NCI-H510A treated with DMSO at 0.1 percent for 48 hours (cell line): ENCODE measurements at regions not wholly inside any gene's neighbourhood (a gene's known extent, or its start where the extent isn't known, plus 50 kb on each side); places are given as distances from the start of the nearest gene placed in this dataset.

Source experiments
- DNase-seq: peaks from one replicate; lab custom pipeline; 2025; lab: John Stamatoyannopoulos, UW

DNA sequence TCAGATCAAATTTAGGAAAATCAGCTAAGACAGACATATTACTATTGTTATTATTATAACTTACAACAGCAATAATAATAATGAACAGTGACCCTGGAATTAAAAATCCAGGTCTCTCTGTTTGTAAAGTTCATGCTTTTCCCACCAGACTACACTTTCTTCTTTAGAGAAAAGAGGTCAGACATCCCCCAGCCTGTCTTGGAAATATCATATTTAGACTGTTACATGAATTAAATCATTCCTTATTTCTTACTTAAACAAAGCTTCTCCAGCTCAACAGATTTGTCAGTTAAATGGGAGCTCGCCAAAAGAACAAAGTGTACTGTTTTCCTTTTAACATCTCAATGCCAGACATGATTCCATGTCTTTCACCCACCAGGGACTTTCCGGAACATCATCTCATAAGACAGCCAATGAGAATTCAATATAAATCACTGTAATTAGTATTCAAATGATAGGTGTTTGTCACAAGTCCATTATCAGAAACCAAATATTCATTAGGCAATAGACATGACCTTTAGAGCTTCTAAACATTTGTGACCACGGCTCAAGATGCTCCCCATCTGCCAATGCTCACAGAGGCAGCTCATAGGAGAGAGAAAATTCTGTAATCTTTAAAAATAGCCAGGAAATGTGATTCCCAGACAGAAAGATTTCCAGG, 351.9 kb downstream of the ENC1 start:
- DNase-seq = no peak

DNA sequence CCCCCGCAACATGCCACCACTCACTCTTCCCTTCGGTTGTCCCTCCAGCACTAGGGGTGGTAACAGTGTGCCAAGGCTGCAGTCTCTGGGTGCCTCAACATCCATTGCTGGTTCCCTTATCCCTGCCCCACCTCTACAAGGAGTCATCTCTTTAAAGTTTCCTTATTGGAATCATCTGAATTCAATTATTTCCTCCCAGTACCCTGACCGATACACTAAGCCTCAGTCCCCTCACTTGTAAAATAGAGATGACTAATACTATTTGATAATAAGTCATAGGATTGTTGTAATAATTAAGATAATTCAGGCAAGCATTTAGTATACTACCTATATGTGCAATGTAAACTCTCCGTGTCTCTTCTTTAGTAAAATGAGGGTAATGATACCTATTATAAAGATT, 352.5 kb downstream of the ENC1 start:
- DNase-seq = no peak

DNA sequence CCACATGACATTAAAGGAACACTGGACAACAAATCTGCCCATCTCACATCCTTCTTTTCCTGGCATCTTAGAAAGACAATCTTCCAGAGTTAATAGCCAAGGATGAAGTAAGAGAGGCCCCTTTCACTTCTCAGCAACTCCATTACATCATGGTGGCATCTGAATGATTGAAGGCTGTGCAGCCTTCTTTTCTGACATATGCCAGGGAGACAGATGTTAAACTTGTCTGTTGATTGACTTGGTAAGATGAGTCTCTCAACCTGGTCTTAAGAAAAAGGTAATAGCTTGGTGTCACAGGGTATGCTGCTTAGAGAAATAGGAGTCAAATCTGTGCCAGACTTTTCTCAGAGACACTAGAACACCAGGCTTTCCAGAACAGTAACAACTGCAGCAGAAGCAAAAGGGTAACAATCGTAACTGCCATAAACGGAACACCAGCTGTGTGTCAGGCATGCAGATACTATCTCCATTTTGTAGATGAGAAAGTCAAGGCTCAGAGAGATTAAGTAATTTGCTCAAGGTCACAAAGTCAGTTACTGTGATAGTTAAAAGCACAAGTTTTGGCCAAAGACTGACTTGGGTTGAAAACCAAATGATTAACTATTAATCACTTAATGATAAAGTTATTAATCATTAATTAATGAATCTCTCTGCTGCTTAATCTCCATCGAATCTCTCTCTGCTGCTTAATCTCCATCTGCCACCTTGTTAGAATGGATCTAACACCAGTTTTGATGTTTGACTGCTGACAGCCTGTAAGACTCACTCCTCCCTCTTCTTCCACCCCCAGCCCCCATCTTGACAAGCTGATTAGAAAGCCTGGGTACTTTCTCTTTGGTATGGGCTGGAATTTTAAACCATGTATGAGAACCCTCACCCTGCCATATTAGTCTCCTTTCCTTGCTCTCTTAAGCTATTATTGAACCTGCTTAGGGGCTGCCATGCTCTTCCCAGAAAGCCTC, 353.5 kb downstream of the ENC1 start:
- no peak for DNase-seq

DNA sequence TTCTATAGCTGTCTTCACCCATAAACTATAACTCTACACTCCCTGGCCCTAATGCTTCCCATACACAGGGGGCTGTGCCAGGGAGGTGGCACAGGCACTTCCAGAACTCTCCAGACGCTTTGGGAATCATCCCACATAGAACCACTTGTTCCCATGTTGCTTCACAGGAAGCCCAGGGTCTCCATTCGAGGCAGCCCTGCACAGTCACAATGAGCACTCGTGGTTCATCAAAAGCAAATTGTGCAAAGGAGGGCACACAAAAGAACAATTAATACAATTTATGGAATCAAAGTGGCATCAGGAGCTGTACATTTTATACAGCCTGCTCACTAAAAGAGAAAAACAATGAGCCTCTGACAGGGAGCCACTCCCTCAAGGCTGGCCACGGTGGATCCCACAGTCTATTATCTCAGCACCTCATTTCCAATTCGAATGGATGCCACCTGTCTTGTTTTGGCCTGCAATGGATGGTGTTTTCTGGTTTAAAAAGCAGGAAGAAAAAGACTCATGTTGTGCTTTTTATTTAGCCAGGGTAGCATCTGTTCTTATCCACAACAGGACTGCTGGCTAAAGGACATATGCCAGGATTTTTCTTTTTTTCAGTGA, 354.8 kb downstream of the ENC1 start:
- DNase-seq = no peak

DNA sequence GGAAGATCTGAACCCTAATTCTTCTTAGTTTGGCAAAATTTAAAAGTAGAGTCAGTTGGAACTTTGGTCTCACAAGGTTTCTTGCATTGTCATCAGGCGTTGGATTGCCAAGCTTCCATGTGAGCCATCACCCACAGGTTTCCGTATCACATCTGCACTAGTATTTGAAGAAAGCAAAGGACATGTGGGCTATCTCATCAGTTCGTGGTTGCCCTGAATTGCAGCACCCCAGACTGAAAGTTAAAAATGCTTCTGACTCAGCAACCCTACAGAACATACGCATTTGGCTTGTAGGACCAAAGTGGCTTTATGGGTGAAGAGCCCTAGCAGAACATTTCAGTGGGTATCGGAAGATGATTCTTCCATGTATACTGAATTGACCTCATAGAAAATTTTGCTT, 358.0 kb downstream of the ENC1 start:
- DNase-seq = no peak

DNA sequence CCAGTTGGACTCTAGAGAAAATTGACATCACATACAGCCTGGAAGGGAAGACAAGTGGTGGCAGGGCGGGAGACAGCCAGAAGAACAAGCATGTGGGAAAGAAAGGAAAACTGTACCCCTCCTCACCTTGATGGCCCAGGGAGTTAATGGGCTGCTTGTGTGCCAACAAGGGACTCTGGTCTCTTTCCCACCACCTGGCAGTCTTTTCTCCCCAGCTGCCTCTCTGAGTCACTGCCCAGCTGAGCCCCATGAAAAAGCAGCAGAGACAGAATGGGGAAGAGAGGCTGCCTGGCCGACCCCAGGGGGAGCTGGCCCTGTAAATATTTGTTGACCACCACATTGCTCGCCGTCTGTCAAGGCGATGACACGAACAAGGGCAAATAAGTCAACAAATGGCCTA, 359.4 kb downstream of the ENC1 start:
- no peak for DNase-seq

DNA sequence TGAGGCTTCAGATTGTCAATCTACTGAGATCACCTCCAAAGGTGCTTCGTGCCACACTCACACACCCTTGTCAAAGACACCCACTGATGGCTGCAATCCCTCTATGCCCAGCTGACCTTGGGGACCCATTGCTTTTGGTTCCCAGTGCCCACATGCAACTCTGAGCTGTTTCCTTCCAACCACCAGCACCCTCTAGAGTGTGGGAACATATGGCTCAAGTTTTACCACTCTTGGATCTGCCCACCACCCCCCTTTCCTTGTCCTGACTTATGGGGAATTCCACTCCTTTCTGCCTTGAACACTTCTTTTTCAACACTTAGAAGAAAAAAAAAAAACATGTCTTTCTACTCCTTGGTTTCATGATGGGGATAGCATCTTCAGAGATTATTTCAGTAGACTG, 360.2 kb downstream of the ENC1 start:
- no peak for DNase-seq

DNA sequence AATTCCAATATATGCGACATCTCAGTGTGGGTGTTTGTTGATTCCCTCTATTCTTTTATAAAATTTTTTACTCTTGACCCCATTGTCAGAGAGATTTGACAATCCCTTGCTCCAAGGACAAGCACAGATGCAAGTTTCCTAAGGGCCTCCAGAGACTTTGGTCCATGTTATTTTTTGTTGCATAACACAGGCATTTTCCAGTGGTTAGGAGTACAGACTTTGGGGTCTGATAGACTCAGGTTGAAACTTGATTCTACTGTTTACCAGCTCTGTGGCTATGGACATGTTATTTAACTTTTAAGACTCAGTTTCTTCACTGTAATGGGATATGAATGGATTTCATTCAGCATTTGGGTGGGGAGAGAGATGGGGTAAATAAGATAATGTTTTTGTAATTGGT, 361.3 kb downstream of the ENC1 start:
- no peak for DNase-seq

DNA sequence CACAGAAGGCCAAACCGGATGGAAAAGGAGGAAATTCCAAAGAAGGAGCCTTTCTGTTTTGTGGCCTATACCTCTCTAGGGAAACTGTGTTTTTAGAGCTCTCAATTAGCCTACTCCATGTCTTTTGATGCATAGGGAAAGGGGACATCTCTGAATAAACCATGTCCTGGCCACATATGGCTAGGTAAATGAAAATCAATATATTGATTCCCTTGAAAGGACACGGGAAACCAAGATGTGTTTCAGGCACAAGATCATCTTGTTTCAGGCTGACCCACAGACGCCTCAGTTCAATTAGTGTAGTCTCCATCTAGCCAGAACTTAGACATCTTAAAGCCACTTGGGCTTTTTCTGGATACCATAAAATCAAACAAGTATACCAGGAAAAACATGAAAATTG, 363.1 kb downstream of the ENC1 start:
- no peak for DNase-seq

DNA sequence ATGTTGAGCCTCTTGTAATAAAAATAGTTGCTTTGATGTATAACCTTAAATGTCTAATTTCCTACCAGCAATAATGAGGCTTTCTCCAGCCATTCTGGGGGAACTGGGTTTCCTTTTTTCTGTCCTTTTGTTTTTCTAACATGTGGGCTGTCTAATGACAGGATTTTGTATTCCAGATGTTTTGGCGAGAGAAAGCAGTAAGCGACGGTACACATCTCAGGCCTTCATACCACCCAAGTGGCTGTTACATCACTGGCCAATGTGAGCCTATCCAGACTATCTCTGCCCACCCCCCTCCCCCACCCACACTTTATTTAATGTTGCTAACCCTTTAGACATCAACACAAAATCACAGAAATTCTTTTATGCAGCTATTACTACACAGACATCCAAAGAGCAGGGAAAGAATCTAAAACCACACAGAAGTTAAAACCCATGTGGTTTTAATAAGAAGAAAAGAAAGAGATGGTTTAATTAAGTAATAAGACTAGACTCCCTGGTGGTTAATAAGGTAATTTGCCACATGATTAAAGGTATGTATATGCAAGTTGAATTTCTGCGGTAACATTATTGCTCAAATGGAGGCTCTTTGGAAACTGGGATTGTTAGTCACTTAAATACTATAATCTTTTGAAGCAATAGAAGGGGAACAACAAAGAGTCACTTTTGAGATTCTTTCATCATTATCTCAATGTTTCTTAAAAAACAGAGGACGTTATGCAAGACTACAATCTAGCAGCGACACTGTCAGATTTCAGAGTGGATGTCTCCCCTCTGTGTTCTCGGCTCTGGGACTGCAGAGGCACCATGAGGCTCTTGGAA, 365.1 kb downstream of the ENC1 start:
- no peak for DNase-seq

DNA sequence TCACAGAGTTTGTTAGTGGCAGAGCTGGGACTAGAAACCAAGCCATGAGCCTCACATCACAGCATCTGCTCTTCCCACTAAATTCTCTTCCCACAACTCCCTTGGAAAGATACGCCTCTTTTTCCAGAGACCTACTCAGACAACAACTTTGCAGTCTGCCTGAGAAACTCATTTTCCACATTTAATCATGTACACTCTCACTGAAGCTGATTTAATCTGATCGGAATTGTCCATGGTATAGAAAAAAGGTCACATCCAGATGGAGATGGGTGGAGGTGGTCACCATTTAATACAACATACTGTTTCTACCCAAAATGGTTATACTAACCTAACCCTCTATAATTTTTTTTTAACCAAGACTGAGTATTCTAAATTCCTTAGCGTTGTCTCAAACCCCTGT, 366.2 kb downstream of the ENC1 start:
- DNase-seq = no peak

DNA sequence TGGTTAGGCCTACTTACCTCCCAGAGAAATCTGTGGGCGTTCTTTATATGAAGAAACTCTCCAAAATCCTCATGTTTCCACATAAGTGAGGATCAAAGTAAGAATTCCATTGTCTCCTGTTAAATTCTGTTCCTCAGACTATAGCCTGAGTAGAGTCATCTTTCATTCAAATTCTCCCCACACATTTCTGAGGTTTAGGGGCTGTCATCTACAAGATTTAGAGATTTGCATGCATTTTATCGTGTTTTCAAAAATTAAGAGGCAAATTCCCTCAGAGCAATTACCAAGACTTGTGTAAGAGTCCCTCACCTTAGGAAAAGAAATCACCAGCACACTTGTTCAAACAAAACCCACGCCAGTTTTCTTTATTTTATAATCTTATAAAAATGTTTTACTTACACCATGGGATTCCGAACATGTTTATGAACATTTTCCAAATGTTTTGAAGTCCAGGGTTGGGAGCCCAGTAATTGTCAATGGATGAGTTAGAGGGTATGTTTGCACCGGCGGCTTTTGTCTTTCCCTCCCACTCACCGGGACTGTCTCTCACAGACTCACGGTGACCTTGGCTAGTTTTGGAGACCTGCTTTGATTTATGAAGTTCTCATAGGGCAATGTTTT, 367.6 kb downstream of the ENC1 start:
- no peak for DNase-seq

DNA sequence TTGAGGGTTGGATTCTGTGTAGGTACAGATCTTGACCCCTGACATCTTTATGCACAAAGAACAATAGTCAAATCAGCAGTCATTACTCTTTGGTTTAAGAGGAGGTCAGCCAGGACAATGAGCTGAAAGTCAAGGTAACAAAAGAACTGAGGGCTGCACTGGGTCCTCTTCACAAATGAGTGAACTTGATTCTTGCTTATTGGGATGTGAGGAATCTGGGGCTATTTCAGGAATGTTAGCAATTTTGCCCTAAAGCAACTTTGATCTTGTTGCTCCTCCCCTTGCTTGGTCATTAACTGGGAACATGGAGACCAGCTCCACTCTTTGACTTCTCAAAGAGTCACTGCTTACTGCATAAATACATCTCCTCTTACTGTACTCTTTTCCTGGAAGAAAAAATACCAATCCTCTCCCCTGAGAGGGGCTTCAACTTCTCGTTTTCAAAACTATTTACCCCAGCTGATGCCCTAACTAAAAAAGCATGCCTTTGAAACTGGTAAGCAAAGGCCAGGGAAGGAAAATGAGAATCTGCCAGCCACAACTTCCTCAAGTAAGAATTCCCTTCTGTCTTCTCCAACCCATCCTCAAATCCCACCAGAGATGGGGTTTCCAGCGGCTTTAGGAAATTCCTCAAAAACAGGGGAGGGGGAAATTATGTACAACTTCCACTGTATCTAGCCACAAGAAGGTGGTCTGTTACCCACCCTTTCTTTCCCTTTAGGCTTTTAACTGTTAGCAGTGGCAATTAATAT, 368.3 kb downstream of the ENC1 start:
- no peak for DNase-seq

DNA sequence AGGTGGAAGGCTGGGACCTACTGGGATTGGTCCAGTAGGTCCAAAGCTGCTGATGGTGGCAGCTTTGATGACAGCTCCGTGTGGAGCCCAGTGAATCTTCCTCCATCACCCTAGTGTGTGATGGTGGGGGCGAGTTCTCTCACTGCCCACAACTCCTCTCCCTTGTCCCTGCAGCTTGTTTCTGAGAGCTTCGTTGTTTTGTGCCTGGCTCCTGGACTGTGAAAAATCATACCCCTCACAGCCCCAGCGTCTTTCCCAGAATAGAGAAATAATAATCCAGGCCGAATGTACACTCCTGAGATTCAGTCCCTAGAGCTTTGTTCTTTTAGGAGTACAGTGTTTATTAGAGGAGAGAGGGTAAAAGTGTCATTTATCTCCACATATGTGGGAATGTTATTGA, 372.2 kb downstream of the ENC1 start:
- DNase-seq = no peak

DNA sequence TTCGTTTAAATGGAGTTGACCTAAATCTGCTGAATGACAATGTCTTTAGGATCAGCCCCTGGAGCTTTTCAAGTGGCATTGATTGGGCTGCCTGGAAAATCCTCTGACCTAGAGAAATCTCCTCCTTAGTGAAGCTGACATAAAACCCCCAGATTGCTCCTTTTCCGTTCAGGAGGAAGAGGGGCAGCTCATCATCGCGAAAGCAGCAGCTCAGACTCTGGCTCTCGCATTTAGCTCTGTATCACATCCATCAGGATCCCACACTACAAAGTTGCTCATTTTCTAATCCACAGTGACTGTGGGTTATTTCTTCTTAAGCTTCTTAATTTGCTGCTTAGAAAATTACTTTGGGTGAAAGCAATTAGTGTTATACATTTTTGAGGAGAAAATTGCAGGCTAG, 373.7 kb downstream of the ENC1 start:
- no peak for DNase-seq

DNA sequence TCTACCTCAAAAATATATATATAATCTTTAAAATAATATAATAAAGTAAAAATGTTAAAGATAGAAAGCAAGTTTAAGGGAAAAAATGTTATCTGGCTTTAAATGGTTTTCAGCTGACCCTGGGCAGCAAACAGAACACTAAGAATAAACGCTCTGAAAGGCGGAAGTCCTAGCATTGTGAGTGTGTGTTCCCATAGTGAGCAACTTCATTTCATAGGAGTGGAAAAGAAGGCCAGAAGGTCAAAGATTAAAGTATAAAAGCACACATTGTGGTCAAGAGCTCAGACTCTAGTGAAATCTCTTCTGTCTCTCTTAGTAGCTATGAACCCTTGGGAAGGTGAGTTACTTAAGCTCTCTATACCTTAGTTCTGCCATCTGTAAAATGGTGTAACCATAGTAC, 374.4 kb downstream of the ENC1 start:
- DNase-seq = no peak

DNA sequence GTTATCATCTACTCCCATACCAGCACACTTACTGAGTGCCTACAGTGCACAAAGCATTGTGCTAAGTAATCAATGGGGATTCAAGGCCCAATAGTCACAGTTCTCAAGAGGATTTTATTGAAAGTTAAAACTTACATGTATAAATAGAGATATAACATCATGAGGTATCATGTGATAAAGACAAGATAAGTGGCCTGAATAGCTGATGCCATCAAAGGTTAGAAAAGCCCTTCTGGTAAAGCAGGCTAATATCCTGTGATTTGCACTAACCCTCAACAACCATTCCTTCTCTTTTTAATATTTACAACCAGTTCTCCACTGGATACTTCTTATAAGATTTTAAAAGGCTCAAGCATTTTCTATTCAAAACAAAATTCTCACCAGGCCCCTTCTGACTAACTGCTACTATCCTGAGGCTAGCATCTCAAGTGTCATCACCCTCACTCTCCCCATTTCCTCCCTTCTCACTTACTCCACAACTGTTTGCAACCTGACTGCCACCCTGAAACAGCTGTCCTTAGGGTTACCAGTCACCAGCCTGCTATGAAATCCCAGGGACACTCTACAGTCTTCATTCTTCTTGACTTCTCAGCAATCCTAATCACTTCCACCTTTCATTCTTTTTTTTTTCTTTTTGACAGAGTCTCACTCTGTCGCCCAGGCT, 377.9 kb downstream of the ENC1 start:
- no peak for DNase-seq

DNA sequence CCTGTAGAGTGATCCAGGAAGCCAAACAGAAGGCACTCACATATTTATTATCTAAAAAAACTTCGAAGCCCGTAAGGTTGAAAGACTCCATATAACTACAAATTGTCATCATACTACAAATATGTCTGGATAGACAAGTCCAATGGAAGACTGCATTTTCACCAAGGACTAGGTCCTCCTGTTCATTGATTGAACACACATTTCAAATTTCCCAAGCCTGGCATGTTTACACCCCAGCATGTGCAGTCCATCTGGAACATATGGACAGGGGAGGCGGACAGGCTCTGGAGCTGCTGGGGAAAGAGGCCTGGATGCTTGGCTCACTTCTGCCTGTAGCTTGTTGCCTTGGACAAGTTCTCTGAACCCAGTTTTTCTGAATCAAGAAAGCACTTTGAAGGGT, 378.7 kb downstream of the ENC1 start:
- no peak for DNase-seq

DNA sequence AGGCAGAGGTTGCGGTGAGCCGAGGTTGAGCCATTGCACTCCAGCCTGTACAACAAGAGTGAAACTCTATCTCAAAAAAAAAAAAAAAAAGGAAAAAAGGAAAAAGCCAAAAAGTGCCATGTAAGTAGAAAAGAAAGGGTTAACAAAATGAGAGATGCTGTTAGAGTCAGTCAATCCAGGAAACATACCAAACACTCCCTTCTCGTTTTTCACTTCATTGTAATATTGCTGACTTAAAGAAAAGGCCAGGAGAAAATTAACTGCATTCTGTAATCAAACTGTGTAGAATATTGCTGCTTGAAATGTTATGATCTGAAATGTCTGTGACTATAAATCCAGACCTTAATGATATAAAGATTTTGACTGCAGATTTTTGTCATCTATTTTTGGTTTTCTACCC, 379.1 kb downstream of the ENC1 start:
- no peak for DNase-seq

DNA sequence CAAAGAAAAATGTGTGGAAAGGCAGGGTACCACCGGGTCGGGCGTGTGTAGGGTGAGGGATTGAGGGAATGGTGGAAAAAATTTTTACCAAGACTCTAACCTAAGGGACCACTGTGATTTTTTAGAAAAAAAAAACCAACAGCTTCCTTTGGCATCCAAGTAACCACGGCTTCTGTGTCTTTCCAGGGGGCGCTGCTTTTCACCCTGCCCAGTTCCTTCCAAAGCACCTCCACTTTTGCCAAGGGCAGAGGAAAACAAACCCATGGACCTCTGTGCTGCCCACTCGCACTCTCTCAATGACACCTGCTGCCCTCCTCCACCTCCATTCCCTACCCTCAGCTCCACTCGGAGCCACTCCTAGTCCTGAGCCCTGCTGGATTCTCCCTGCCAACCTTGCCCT, 381.0 kb downstream of the ENC1 start:
- DNase-seq = no peak

DNA sequence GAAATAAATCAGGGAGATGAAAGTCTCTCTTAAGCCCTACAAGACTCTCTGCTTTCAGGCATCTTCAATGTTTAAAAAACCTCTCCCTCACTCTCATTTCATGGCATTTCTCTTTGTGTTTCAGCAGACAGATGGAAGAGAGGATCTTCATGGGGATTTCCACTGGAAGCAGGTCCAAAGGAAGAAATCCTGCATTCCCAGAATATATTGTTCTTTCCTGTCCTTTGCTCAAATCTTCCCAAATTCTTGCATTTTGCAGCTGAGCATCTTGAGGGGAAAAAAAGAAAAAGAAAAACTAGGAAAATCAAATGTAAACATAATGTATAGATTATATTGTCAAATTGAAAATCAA, 382.2 kb downstream of the ENC1 start:
- no peak for DNase-seq
